HG02571 (cell line): ENCODE measurements at regions not wholly inside any gene's neighbourhood (a gene's known extent, or its start where the extent isn't known, plus 50 kb on each side); places are given as distances from the start of the nearest gene placed in this dataset.

Experiments
- ATAC-seq: cut with Tn5 transposase; IDR thresholded peaks from one replicate; pipeline ENCODE4 v1.9.1; 2021; ENCODE audit warnings: mild to moderate bottlenecking, moderate library complexity; ENCODE audit not compliant: unreplicated experiment

GRCh38 chr12:107973950-107974349, 155.1 kb upstream of the WSCD2 start:
- no peak for ATAC-seq

GRCh38 chr12:107976331-107976730, 152.8 kb upstream of the WSCD2 start:
- no peak for ATAC-seq

GRCh38 chr12:107978201-107978600, 150.9 kb upstream of the WSCD2 start:
- ATAC-seq, result no peak

GRCh38 chr12:107978641-107979040, 150.4 kb upstream of the WSCD2 start:
- ATAC-seq, result no peak

- ATAC-seq, result no peak
These were observed 145.2 kb upstream of the WSCD2 start for GRCh38 chr12:107983756-107984472.

GRCh38 chr12:107984973-107985372, 144.1 kb upstream of the WSCD2 start:
- ATAC-seq, result no peak

GRCh38 chr12:107986183-107986582, 142.9 kb upstream of the WSCD2 start:
- no peak for ATAC-seq

- ATAC-seq, result no peak
These were observed 138.8 kb upstream of the WSCD2 start for GRCh38 chr12:107990325-107990724.

- ATAC-seq, result no peak
These were observed 137.1 kb upstream of the WSCD2 start for GRCh38 chr12:107992029-107992428.

- ATAC-seq, result no peak
These were observed 136.1 kb upstream of the WSCD2 start for GRCh38 chr12:107992870-107993451.

- no peak for ATAC-seq
These were observed 130.2 kb upstream of the WSCD2 start for GRCh38 chr12:107998863-107999262.

- ATAC-seq, result no peak
These were observed 129.0 kb upstream of the WSCD2 start for GRCh38 chr12:108000111-108000510.

- no peak for ATAC-seq
These were observed 124.8 kb upstream of the WSCD2 start for GRCh38 chr12:108004319-108004718.

- ATAC-seq, result no peak
These were observed 120.8 kb upstream of the WSCD2 start for GRCh38 chr12:108008163-108008905.

- no peak for ATAC-seq
These were observed 119.5 kb upstream of the WSCD2 start for GRCh38 chr12:108009442-108010070.

GRCh38 chr12:108016022-108016564, 113.0 kb upstream of the WSCD2 start:
- no peak for ATAC-seq

- no peak for ATAC-seq
These were observed 111.5 kb upstream of the WSCD2 start for GRCh38 chr12:108017472-108018057.

GRCh38 chr12:108019862-108020261, 109.2 kb upstream of the WSCD2 start:
- no peak for ATAC-seq

- no peak for ATAC-seq
These were observed 107.9 kb upstream of the WSCD2 start for GRCh38 chr12:108021141-108021540.

- no peak for ATAC-seq
These were observed 107.1 kb upstream of the WSCD2 start for GRCh38 chr12:108021949-108022522.
